Nephron progenitor cell (in vitro differentiated cells): ENCODE measurements at regions not wholly inside any gene's neighbourhood (a gene's known extent, or its start where the extent isn't known, plus 50 kb on each side); places are given as distances from the start of the nearest gene placed in this dataset.

ENCODE experiments used
- DNase-seq: peaks from one replicate; pipeline ENCODE4 v3.0.0; 2021
- H3K27ac Mint-ChIP-seq: 2 replicates; pipeline ENCODE4 v1.8.0; 2021; ENCODE audit warnings: mild to moderate bottlenecking, moderate library complexity, mixed read lengths
- H3K27me3 Mint-ChIP-seq: 2 replicates; pipeline ENCODE4 v1.8.0; 2021; ENCODE audit warnings: mild to moderate bottlenecking, low read depth, mixed read lengths; ENCODE audit not compliant: poor library complexity
- H3K36me3 Mint-ChIP-seq: 2 replicates; pipeline ENCODE4 v1.8.0; 2021; ENCODE audit warnings: low read depth, mixed read lengths
- H3K4me1 Mint-ChIP-seq: 2 replicates; pipeline ENCODE4 v1.8.0; 2021; ENCODE audit warnings: mixed read lengths
- H3K4me3 Mint-ChIP-seq: 2 replicates; pipeline ENCODE4 v1.8.0; 2021; ENCODE audit warnings: mild to moderate bottlenecking, moderate library complexity, mixed read lengths
- H3K9me3 Mint-ChIP-seq: 2 replicates; pipeline ENCODE4 v1.8.0; 2021; ENCODE audit warnings: mild to moderate bottlenecking, moderate library complexity, mixed read lengths
- CTCF ChIP-seq: fragments of 200-600 bp; sonication (generic); IDR thresholded peaks from 2 replicates; pipeline ENCODE4 v1.5.0; 2021; ENCODE audit warnings: antibody characterized with exemption

DNA sequence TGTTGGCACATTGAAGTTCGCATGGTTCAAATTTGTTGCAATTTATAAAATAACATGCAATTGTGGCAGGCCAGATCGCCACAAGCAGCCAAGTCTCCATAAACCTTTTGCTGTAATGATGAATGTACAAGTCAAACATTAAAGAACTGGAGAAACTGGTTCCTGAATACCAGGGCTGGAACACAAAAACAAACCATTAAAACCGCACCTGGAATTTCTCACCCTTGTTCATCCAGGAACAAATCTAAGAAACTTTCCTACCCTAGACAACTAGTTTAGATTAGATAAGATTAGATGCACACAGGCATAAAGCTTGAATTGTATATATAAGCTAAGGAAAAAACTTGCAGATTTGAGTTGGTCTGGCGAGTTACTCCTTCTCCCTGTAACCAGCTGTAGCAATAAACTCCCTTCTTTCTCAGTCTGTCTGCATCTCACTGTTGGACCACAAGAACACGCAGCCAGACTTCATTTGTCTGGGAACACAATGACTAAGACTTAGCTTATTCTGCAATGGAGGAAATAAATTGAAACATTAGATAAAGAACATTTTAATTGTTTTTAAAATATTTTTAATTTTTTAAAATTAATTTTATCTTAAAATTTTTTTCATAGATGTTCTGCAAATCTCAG, 1835.5 kb upstream of the LRRTM1 start:
- H3K27ac Mint-ChIP-seq: no peak overlapping the region
- TF ChIP-seq CTCF: no peak
- H3K9me3 Mint-ChIP-seq: no peaks in the 10 kb centered on the region
- no peak for DNase-seq
- no peaks in the 10 kb centered on the region for H3K36me3 Mint-ChIP-seq
- H3K4me3 Mint-ChIP-seq: no peak overlapping the region
- no peaks in the 10 kb centered on the region for H3K4me1 Mint-ChIP-seq
- peaks cover 3% of the 10 kb centered on the region for H3K27me3 Mint-ChIP-seq

- Mint-ChIP-seq H3K27ac (no peak overlapping the region), H3K4me3 (no peak overlapping the region), H3K27me3 (peaks cover 3% of the 10 kb centered on the region), H3K9me3 (no peaks in the 10 kb centered on the region), H3K4me1 (no peaks in the 10 kb centered on the region), H3K36me3 (no peaks in the 10 kb centered on the region)
- TF ChIP-seq CTCF: no peak
- DNase-seq: no peak
Observed at GRCh38 chr2:82137441-82137840, 1832.9 kb upstream of the LRRTM1 start.

DNA sequence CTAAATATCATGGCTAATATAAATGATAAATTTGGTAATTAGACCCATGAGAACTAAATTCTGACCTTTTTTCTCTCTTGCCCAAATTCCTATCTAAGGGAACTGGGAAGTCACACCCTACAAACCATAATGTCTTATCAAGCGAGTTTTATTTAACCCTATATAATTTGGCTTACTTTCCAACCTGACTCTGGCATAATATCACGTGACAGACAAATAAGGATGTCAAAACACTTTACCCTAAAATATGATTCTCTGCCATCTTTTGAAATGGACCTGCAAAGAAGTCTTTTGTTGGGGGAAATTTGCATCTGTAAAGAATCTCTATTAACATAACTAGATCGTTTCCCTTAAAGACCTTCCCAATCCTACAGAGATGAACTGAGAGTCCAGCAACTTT, 1823.5 kb upstream of the LRRTM1 start:
- Mint-ChIP-seq H3K9me3 (peaks cover 25% of the 10 kb centered on the region), H3K4me1 (no peaks in the 10 kb centered on the region), H3K36me3 (no peaks in the 10 kb centered on the region), H3K27me3 (peaks cover 7% of the 10 kb centered on the region), H3K4me3 (no peak overlapping the region), H3K27ac (no peak overlapping the region)
- no peak for DNase-seq
- TF ChIP-seq CTCF: no peak

GRCh38 chr2:82124629-82125028, 1820.1 kb upstream of the LRRTM1 start:
- TF ChIP-seq CTCF: no peak
- Mint-ChIP-seq H3K4me1 (peaks cover 12% of the 10 kb centered on the region), H3K36me3 (no peaks in the 10 kb centered on the region), H3K27ac (no peak overlapping the region), H3K27me3 (peaks cover 7% of the 10 kb centered on the region), H3K4me3 (no peak overlapping the region), H3K9me3 (peaks cover 8% of the 10 kb centered on the region)
- no peak for DNase-seq

DNA sequence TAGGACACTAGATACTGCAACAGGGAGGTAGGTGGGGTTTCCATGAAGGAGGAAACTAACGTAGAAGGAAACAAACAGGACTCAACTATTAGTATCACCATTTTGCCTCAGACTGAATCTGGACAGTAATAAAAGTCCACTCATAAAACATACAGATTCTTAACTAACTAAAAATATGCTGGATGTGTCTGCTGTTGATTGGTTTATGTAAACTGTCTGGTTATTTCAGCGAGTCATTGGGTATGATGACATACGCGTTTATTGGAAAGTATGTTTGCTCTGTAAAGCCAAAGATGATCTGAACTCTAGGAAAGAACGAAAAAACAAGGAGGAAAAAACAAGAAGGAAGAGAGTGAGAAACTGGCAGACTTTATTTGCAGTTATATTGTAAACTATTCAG, 1816.1 kb upstream of the LRRTM1 start:
- no peak overlapping the region for H3K4me3 Mint-ChIP-seq

More for the DNA sequence above, 1816.1 kb upstream of the LRRTM1 start:
- Mint-ChIP-seq H3K36me3 (no peaks in the 10 kb centered on the region), H3K27me3 (no peaks in the 10 kb centered on the region), H3K9me3 (no peaks in the 10 kb centered on the region), H3K4me1 (peaks cover 13% of the 10 kb centered on the region), H3K27ac (no peak overlapping the region)
- no peak for TF ChIP-seq CTCF
- DNase-seq: no peak
